T-helper 17 cell (primary cell): ENCODE measurements at regions not wholly inside any gene's neighbourhood (a gene's known extent, or its start where the extent isn't known, plus 50 kb on each side); places are given as distances from the start of the nearest gene placed in this dataset.
"Not testable (repeated sequence)": the region's sequence is repeated elsewhere in the genome, so short reads cannot be mapped to it uniquely, and the experiment has no call there.

Experiments used
- ATAC-seq: fragments of 150-1000 bp; cut with Tn5 transposase; 2 replicates; pipeline ENCODE4 v1.10.0; 2021; ENCODE audit warnings: mild to moderate bottlenecking, moderate library complexity
- DNase-seq, 3 donors: peaks; one replicate each; pipeline versions ENCODE4 v3.0.0 to v3.0.0-alpha.2; 2020 to 2021
- H3K9me3 ChIP-seq: one replicate; pipeline ENCODE4 v1.7.0; 2013; ENCODE audit warnings: low read length, mild to moderate bottlenecking; ENCODE audit not compliant: control insufficient read depth, poor library complexity, severe bottlenecking
- H3K27ac Mint-ChIP-seq: one replicate; pipeline ENCODE4 v1.8.0; 2022; ENCODE audit warnings: mild to moderate bottlenecking, moderate library complexity, mixed read lengths
- H3K27me3 Mint-ChIP-seq: one replicate; pipeline ENCODE4 v1.8.0; 2022; ENCODE audit warnings: mixed read lengths
- H3K36me3 Mint-ChIP-seq: one replicate; pipeline ENCODE4 v1.8.0; 2022; ENCODE audit warnings: low read depth, mixed read lengths
- H3K4me1 Mint-ChIP-seq: one replicate; pipeline ENCODE4 v1.8.0; 2022; ENCODE audit warnings: mild to moderate bottlenecking, mixed read lengths
- H3K4me3 Mint-ChIP-seq: one replicate; pipeline ENCODE4 v1.8.0; 2022; ENCODE audit warnings: mild to moderate bottlenecking, moderate library complexity, mixed read lengths

- Mint-ChIP-seq H3K4me1 (no peaks in the 10 kb centered on the region), H3K27ac (no peak overlapping the region), H3K36me3 (no peaks in the 10 kb centered on the region), H3K4me3 (no peak overlapping the region), H3K27me3 (peaks cover 11% of the 10 kb centered on the region)
- H3K9me3 ChIP-seq, result no peaks in the 10 kb centered on the region
- ATAC-seq, result no peak
- no peak for DNase-seq
These were observed 58.1 kb downstream of the TUBA3C start for GRCh38 chr13:19123502-19123901.

GRCh38 chr13:19117913-19118739 is 63.5 kb downstream of the TUBA3C start:
- H3K36me3 Mint-ChIP-seq, result no peaks in the 10 kb centered on the region
- no peak for DNase-seq
- H3K27me3 Mint-ChIP-seq, result no peaks in the 10 kb centered on the region
- H3K4me1 Mint-ChIP-seq, result no peaks in the 10 kb centered on the region
- no peak overlapping the region for H3K27ac Mint-ChIP-seq
- no peak overlapping the region for H3K4me3 Mint-ChIP-seq
- no peaks in the 10 kb centered on the region for H3K9me3 ChIP-seq
- ATAC-seq, result no peak

GRCh38 chr13:19109225-19109624 is 72.4 kb downstream of the TUBA3C start:
- H3K4me1 Mint-ChIP-seq, DNase-seq, H3K27me3 Mint-ChIP-seq, H3K4me3 Mint-ChIP-seq, H3K36me3 Mint-ChIP-seq, ATAC-seq, H3K27ac Mint-ChIP-seq, H3K9me3 ChIP-seq: not testable (repeated sequence)

GRCh38 chr13:19103140-19103539 is 78.5 kb downstream of the TUBA3C start:
- Mint-ChIP-seq H3K4me3 (no peak overlapping the region), H3K27ac (no peak overlapping the region), H3K4me1 (no peaks in the 10 kb centered on the region), H3K36me3 (no peaks in the 10 kb centered on the region), H3K27me3 (no peaks in the 10 kb centered on the region)
- ATAC-seq (no peak), DNase-seq (no peak)
- H3K9me3 ChIP-seq, result no peaks in the 10 kb centered on the region

GRCh38 chr13:19093369-19093768 is 88.3 kb downstream of the TUBA3C start:
- no peak overlapping the region for H3K4me3 Mint-ChIP-seq
- no peaks in the 10 kb centered on the region for H3K27me3 Mint-ChIP-seq
- peaks cover 3% of the 10 kb centered on the region for H3K4me1 Mint-ChIP-seq
- H3K9me3 ChIP-seq, result no peaks in the 10 kb centered on the region
- no peaks in the 10 kb centered on the region for H3K36me3 Mint-ChIP-seq
- H3K27ac Mint-ChIP-seq, result no peak overlapping the region
- DNase-seq (no peak), ATAC-seq (no peak)

- DNase-seq, result no peak
- no peak overlapping the region for H3K4me3 Mint-ChIP-seq
- no peak overlapping the region for H3K27ac Mint-ChIP-seq
- no peak for ATAC-seq
- H3K9me3 ChIP-seq, result no peaks in the 10 kb centered on the region
- H3K27me3 Mint-ChIP-seq, result no peaks in the 10 kb centered on the region
- H3K36me3 Mint-ChIP-seq, result no peaks in the 10 kb centered on the region
- H3K4me1 Mint-ChIP-seq, result no peaks in the 10 kb centered on the region
These were observed 91.1 kb downstream of the TUBA3C start for GRCh38 chr13:19090495-19090894.

GRCh38 chr13:19089315-19089714 is 92.3 kb downstream of the TUBA3C start:
- no peaks in the 10 kb centered on the region for H3K4me1 Mint-ChIP-seq
- no peaks in the 10 kb centered on the region for H3K36me3 Mint-ChIP-seq
- H3K9me3 ChIP-seq, result no peaks in the 10 kb centered on the region
- ATAC-seq (no peak), DNase-seq (no peak)
- no peak overlapping the region for H3K4me3 Mint-ChIP-seq
- no peak overlapping the region for H3K27ac Mint-ChIP-seq
- no peaks in the 10 kb centered on the region for H3K27me3 Mint-ChIP-seq

GRCh38 chr13:19088416-19088815 is 93.2 kb downstream of the TUBA3C start:
- DNase-seq (no peak), ATAC-seq (no peak)
- H3K4me1 Mint-ChIP-seq, result no peaks in the 10 kb centered on the region
- H3K27me3 Mint-ChIP-seq, result no peaks in the 10 kb centered on the region
- no peak overlapping the region for H3K27ac Mint-ChIP-seq
- no peak overlapping the region for H3K4me3 Mint-ChIP-seq
- H3K9me3 ChIP-seq, result no peaks in the 10 kb centered on the region
- no peaks in the 10 kb centered on the region for H3K36me3 Mint-ChIP-seq

DNA sequence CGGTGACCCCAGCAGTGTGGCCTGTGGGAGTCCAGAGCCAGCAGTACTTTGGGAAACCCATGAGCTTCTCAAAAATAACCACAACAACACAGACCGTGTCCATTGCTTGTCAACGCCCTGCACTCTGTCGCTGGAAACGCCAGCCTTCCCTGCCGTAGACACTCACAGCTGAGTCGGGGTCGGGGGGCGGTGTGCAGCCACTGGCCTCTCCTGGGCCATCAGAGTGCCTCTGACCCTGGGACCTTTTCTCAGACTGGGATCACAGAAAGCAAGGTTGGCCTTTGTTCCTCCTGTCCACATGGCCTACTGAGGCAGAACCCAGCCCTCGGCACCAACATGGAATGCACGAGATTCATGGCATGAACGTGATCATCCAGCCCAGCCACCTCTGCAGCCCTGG is 95.7 kb downstream of the TUBA3C start:
- Mint-ChIP-seq H3K4me3 (no peak overlapping the region), H3K27me3 (no peaks in the 10 kb centered on the region), H3K27ac (no peak overlapping the region), H3K36me3 (no peaks in the 10 kb centered on the region), H3K4me1 (no peaks in the 10 kb centered on the region)
- ATAC-seq (no peak), DNase-seq (no peak)
- no peaks in the 10 kb centered on the region for H3K9me3 ChIP-seq

DNA sequence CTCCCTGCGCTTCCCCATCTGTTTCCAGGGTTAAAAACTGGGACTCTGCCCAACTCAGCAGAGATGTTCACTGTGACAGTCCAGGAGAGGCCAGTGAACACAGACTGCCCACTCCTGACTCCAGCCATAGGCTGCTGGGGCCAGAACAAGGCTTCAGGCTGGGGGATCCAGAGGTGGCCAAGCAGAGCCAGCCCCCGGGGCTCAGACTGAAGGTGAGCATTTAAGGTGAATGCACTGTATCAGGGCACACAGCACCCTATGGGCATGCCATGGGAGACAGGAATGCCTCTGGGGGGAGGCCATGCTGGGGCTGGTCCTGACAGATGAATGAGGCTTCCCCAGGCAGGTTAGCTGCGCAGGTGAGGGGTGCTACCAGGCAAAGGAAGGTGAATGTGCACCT is 96.4 kb downstream of the TUBA3C start:
- no peak for DNase-seq
- no peak for ATAC-seq
- H3K4me3 Mint-ChIP-seq, result no peak overlapping the region

DNA sequence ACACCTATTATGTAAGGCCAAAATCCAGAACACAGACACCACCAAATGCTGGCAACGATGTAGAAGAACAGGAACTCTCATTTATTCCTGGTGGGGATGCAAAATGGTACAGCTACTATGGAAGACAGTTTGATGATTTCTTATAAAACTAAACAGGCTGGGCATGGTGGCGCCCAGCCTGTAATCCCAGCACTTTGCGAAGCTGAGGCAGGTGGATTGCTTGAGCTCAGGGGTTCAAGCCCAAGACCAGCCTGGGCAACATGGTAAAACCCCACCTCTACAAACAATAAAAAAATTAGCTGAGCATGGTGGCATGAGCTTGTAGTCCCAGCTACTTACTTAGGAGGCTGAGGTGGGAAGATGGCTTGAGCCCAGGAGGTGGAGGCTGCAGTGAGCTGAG is 98.3 kb downstream of the TUBA3C start:
- H3K9me3 ChIP-seq, result no peaks in the 10 kb centered on the region
- no peaks in the 10 kb centered on the region for H3K4me1 Mint-ChIP-seq
- no peaks in the 10 kb centered on the region for H3K27me3 Mint-ChIP-seq
- DNase-seq (no peak), ATAC-seq (no peak)
- H3K4me3 Mint-ChIP-seq, result no peak overlapping the region
- no peaks in the 10 kb centered on the region for H3K36me3 Mint-ChIP-seq
- no peak overlapping the region for H3K27ac Mint-ChIP-seq

More for the DNA sequence above, 96.4 kb downstream of the TUBA3C start:
- Mint-ChIP-seq H3K36me3 (no peaks in the 10 kb centered on the region), H3K27me3 (no peaks in the 10 kb centered on the region), H3K27ac (no peak overlapping the region), H3K4me1 (no peaks in the 10 kb centered on the region)
- H3K9me3 ChIP-seq, result no peaks in the 10 kb centered on the region

GRCh38 chr13:19075418-19075817 is 106.2 kb downstream of the TUBA3C start:
- H3K4me1 Mint-ChIP-seq, result no peaks in the 10 kb centered on the region
- DNase-seq (no peak), ATAC-seq (no peak)

DNA sequence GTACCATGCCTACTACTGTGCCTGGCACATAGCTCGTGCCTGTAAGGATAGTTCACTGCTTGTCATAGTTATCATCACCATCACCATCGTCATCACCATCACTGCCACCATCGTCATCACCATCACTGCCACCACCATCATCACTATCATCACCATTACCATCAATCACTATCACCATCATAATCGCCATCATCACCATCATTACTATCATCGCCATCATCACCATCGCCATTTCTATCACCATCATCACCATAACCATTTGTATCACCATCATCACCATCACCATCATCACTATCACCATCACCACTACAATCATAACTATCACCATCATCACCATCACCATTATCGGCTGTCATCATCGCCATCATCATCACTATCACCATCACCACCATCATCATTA is 107.1 kb downstream of the TUBA3C start:
- no peaks in the 10 kb centered on the region for H3K9me3 ChIP-seq
- ATAC-seq (no peak), DNase-seq (no peak)
- Mint-ChIP-seq H3K4me3 (no peak overlapping the region), H3K36me3 (no peaks in the 10 kb centered on the region), H3K27me3 (no peaks in the 10 kb centered on the region), H3K4me1 (no peaks in the 10 kb centered on the region), H3K27ac (no peak overlapping the region)

More at GRCh38 chr13:19075418-19075817, 106.2 kb downstream of the TUBA3C start:
- H3K36me3 Mint-ChIP-seq, result no peaks in the 10 kb centered on the region
- H3K4me3 Mint-ChIP-seq, result no peak overlapping the region
- H3K27ac Mint-ChIP-seq, result no peak overlapping the region
- H3K27me3 Mint-ChIP-seq, result no peaks in the 10 kb centered on the region
- H3K9me3 ChIP-seq, result no peaks in the 10 kb centered on the region

GRCh38 chr13:19074106-19074505 is 107.5 kb downstream of the TUBA3C start:
- not testable (repeated sequence) for H3K27ac Mint-ChIP-seq, H3K36me3 Mint-ChIP-seq, H3K4me1 Mint-ChIP-seq, H3K27me3 Mint-ChIP-seq, H3K4me3 Mint-ChIP-seq, ATAC-seq, DNase-seq, H3K9me3 ChIP-seq
